HG02981 (cell line): ENCODE measurements at regions not wholly inside any gene's neighbourhood (a gene's known extent, or its start where the extent isn't known, plus 50 kb on each side); places are given as distances from the start of the nearest gene placed in this dataset.
"Not testable (repeated sequence)": the region's sequence is repeated elsewhere in the genome, so short reads cannot be mapped to it uniquely, and the experiment has no call there.

ENCODE experiments used
- ATAC-seq: cut with Tn5 transposase; IDR thresholded peaks from one replicate; pipeline ENCODE4 v1.9.1; 2021; ENCODE audit warnings: mild to moderate bottlenecking, moderate library complexity; ENCODE audit not compliant: unreplicated experiment

DNA sequence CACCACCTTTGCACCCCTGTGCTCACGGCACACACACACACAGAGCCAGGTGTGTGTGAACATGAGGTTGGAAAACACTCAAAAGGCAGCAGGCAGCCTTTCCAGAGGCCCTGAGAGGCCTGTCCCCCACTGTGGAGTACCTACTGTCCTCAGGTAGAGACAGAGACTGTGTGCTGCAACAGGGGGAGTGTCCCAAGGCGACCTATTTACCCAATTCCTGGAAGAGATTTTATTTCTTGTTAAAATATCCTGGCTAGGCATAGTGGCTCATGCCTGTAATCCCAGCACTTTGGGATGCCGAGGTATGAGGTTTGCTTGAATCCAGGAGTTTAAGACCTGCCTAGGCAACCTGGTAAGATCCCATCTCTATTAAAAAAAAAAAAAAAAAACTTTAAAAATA, 108.5 kb downstream of the COPRS start:
- ATAC-seq = no peak

DNA sequence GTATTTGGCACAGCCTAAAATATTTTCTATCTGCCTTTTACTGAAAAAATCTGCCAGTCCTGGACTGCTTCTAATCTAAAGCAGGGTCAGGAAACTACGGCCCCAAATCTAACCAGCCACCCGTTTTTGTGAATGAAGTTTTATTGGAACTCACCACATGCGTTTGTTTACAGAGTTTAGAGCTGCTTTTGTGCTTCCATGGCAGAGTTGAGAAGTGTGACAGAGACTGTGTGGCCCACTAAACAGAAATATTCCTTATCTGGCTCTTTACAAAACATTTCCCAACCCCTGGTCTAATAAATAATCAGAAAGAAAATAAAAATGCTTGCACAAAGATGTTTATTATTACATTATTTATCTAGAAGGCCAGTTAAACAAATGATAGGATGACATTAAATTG, 110.2 kb downstream of the COPRS start:
- no peak for ATAC-seq

DNA sequence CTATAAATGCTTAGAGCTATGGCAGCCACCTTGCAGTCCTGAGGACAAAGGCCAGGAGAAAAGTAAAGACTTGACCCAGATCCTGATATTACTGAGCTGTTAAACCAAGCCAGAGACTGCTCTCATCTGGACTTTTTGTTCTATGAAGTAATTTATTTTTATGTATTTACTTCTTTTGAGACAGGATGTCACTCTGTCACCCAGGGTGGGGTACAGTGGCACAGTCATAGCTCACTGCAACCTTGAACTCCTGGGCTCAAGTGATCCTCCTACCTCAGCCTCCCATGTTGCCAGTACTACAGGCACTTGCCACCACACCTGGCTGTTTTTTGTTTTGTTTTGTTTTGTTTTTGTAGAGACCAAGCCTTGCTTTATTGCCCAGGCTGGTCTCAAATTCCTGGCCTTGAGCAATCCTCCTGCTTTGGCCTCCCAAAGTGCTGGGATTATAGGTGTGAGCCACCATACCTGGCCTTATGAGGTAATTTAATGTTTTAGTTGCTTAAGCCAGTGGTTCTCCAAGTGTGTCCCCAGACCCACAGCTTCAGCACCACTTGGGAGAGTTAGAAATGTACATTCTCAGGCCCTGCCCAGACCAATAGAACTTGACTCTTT, 112.1 kb downstream of the COPRS start:
- no peak for ATAC-seq

DNA sequence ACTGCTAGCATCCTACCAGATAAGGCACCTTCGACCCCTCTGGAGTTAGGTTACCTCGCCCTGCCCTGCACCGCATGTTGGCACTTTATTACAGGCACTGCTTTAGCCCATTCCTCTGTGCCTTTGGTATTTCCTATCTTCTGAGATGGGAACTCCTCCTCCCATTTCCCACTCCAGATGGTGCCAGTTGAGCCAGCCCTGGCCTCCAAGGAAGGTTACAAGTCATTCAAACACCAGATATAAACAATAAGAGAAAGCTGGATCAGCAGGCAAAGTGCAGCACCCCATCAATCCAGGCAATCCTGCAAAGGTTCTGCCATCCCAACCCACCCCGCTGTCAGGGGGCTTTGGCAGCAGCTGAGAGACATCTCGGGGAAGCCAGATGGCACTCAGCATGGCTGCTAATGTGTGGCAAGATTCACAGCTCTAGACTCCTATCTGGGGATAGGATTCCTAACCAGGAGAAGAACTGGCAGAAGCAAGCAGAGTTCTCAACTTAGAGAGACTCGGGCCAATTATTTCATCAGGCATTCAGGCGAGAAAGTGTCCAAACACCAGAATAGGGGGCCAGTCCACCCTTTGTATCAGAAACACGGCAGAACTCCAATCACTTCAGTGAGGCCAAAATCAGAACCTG, 113.0 kb downstream of the COPRS start:
- no peak for ATAC-seq

DNA sequence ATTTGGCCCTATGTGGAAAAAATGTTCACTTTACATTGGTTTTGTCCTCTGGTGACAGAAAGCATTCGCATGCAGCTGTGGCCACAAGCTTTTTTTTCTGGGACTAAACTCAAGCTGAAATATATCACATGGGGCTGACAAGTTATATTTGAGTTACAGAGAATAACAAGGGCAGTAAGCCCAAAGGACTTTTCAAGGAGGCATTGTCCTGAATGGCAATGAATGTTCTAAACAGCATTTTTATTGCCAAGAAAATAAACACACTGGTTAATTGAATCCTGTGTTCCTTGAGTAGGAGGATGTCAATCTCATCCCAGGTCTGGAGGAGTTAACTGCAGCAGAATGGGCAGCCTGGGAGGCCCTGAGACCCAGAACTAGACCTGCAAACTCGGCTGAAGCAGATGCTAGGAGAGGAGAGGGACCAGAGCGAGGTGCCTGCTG, 114.5 kb downstream of the COPRS start:
- ATAC-seq = no peak

DNA sequence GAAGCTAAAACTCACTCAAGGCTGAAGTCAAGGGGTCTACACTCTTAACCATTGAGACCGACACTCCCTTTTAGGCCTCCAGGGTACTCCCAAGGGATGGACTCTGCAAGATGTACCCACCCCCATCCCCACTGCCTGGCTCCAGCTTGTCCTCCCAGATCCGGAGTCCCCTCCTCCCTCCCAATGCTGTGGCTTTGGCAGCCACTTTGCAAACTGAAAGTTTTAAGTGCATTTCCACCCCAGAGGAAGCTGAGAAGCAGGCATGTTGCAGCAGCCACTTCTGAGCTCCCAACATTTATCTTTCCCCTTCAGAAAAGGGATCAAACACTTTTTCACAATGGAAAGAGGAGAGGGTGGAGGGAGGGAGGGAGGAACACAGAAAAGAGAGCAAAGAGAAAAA, 115.2 kb downstream of the COPRS start:
- ATAC-seq = no peak

DNA sequence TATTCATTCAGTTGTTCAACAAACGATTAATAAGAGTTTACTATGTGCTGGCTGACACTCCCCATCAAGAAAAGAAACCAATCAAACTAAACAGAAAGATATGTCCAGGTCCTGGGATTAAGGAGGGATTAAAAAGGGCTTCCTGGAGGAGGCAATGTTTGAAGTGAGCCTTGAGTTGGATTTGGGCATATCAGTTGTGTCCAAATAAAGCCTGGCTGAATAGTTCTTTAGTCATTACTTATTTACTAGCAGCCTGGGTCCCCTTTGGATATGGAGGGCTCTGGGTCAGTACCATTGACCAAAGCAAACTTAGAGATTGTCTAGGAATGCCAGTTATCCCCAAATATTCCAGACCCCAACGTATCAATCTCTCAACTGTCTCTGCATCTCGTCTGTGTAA, 117.7 kb downstream of the COPRS start:
- ATAC-seq = no peak

DNA sequence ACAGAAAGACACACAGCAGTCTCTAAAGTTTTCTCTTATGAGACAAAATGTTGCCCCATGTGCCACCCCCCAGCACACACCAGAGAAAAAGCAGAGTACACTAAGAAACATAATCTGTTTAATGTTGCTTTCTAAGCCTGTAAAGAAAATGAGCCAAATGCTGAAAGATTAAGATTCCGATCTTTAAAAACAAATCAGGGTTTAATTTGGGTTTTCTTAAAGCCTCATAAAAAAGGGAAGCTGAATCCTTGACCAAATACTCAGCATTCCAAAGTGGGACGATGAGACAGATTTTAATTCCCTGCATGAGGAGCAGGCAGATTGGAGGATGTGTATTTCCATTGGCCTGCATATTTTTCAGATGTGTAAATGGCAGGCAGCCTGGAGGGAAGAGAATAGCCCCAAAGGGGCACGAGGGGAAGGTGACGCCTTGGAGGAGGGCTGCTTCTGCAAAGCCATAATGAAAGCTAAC, 118.4 kb downstream of the COPRS start:
- no peak for ATAC-seq

DNA sequence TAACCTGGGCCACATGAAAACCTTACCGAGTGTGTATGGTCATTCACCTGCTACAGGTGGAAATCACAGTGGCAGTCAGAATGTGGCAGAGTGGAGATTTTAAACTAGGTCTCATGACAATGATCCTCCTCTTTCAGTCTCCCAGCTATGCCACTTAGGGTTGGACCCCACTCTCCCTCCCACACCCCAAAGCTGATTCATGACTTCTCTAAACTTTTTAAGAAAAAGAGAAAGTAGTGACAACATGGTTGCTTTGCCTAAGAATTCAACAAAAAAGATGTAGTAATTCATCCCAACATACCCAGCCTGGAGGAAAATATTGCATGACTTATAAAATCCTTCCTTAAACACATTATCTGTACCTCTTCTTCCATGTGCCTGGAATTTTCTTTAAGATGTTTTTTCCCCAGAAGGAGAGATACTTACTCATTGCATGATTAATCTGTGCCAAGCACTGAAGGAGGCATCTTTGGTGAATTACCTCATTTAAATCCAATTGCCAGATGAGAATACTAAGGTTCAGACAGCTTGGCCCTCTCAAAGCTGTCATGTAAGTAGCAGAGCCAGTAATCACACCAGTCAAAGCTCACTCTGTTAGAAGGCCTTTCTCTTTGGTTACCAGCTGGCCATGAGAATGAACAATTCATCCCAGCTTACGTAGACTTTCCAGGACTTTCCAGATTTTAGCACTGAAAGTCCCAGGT, 119.9 kb downstream of the COPRS start:
- no peak for ATAC-seq

DNA sequence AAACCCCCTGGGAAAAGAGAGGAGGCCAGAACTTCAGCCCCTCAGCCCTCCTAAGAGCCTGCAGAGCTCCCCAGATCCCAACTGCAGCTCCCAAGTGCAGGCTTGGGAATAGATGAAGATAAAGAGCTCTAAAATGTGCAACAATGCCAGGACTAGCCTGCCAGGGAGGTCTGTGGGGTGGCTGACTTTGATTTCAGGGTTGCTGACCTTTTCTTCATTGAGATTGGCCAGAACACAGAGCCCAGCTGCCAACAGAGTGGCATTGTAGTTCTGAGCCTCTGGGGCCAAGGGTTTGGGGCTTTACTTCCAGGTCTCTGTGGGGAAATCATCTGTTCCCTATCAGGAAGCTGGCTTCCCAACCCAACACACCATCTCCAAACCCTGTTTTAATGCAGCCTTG, 120.6 kb downstream of the COPRS start:
- no peak for ATAC-seq

DNA sequence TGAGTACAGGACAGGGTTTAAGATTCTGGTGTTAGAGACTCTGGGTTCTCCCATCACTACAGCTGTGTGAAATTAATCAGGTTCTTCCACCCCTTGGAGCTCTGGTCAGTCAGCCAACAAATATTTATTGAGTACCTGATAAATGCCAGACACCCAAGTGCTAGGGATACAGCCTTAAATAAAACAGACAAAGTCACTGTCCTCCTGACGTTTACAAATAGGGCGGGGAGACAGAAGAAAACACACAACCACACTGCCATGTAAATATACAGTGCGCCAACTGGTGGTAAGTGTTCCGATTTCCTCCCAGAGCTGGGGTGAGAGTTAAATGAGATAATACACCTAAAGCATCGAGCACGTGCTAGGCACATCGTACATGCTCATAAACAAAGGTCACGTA, 121.0 kb downstream of the COPRS start:
- ATAC-seq = no peak

DNA sequence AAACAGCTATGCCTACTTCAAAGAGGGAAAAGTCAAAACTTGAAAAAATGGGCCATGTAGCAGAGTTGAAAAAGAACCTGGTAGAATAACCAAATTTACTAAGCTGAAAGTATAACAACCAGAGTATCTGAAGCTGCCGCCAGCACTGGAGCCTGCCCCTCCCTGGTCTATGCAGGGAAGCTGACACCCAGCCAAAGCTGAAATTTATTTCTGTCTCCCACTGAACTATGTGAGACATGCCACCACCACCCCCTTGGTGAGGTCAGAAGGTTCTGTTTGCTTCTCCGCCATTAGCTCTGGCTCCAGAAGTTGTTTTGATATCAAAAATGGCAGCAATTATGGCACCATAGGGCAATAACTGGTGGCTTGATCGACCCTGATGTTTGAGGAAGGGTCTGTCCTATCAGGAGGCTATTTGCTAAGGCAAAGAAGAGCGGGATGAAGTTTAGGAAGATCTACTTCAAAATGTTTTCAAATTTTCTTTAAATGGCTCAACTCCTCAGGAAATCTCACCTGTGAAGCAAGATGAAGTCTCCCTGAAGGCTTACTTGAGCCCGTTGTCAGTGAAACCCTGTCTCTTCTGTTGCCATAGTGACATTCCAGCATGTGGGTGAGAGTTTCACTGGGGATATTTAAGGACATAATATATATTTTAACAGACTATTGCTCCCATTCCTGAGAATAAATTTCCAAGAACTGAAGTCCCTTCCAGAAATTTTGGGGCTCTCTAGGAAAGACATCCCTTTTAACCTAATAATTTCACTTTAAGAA, 122.0 kb downstream of the COPRS start:
- ATAC-seq = no peak

DNA sequence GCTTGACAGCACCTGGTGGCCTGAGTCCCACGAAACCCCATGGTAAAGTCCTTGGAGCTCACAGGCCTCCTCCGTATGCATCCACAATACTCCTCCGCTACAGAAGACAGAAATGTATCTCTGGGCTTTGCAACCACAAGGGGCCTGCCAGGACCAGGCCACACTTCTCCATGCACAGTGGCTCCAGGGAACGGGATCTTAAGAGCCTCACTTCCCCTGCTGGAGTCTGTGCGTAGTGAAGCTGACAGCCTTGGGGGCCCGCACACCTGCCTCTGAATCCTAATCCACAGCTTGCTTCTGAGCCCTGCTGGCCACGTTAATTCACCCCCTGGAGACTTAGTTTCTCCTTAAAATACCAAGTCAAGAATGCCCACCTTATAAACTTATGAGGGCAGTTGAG, 125.7 kb downstream of the COPRS start:
- ATAC-seq = no peak

DNA sequence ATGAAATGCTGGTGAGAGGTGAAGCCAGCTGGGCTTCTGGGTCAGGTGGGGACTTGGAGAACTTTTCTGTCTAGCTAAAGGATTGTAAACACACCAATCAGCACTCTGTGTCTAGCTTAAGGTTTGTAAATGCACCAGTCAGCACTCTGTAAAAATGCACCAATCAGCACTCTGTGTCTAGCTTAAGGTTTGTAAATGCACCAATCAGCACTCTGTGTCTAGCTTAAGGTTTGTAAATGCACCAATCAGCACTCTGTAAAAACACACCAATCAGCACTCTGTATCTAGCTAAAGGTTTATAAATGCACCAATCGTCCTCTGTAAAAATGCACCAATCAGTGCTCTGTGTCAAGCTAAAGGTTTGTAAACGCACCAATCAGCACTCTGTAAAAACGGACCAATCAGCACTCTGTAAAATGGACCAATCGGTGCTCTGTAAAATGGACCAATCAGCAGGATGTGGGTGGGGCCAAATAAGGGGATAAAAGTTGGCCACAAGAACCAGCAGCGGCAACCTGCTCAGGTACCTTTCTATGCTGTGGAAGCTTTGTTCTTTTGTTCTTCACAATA, 127.4 kb downstream of the COPRS start:
- ATAC-seq = not testable (repeated sequence)

DNA sequence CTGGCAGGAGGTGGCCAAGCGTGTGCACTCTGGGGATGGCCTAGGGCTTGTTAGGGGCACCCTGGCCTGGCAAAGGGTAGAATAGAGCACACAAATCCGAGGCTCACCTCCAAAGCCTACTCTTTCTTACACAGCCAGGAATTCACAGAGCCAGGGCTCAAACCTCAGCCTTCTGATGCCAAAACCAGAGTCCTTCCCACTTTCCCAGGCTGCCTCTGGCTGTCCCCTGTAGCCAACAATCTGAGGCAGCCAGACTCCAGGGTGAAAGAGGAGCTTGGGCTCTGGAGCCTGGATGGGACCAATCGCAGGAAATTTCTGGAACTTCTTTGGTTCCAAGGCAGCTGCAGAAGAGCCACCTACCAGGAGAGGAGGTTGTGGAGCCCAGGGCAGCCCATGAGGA, 127.9 kb downstream of the COPRS start:
- no peak for ATAC-seq

DNA sequence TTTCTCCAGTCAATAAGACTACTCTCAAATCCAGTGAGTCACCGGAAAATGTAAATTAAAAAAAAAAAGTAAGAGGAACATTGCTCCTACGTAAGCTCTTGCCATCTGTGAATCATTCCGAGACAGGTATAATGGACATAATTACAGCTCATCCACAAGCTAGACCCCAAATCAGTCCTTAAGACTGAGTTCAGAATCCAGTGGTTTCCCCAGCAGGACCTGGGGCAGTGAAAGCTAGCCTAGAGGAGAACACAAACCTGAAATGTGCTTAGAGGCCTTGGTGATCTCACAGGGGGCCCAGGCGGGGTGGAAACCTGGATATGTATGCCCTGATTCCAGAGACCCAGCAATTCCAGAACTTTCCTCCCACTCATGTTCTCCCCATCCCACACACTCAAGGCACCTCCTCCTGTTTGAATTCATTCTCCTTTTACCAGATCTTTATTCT, 132.0 kb downstream of the COPRS start:
- ATAC-seq = no peak

DNA sequence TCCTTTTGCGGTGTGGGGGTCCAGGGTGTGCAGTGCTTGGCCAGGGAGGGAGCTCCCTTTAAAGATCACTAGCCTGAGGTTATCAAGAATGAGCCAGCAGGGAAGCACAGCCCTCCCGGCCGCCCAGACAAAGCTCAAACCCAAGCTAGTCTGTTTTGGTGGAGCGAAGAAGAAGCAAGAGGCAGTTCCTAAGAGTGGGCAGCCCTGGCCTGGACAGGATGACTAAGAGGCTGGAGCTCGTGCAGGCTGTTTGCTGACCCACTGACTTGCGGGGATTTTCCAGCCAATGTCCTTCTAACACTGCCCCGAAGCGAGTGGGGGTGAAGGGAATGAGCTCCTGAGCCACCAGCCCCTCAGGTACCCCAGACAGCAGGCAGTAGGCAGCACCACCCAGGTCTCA, 134.4 kb downstream of the COPRS start:
- no peak for ATAC-seq

DNA sequence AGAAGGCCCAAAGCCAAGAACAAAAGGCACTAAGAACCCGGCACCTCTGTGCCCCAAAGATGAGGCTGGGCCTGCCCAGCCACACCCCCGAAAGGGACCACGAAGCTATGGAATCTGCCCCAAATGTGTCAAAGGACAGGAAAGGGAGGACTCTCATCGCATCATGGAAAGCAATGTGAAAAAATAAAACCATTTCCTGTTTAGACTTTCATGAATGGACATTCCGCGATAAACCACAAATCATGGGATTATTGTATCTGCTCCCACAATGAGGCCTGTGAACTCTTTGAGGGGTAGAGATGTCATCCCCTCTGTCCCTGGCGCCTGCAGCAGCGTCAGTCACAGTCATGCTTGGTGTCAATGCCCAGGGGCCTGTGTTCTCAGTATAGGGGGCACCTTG, 135.0 kb downstream of the COPRS start:
- ATAC-seq = no peak

DNA sequence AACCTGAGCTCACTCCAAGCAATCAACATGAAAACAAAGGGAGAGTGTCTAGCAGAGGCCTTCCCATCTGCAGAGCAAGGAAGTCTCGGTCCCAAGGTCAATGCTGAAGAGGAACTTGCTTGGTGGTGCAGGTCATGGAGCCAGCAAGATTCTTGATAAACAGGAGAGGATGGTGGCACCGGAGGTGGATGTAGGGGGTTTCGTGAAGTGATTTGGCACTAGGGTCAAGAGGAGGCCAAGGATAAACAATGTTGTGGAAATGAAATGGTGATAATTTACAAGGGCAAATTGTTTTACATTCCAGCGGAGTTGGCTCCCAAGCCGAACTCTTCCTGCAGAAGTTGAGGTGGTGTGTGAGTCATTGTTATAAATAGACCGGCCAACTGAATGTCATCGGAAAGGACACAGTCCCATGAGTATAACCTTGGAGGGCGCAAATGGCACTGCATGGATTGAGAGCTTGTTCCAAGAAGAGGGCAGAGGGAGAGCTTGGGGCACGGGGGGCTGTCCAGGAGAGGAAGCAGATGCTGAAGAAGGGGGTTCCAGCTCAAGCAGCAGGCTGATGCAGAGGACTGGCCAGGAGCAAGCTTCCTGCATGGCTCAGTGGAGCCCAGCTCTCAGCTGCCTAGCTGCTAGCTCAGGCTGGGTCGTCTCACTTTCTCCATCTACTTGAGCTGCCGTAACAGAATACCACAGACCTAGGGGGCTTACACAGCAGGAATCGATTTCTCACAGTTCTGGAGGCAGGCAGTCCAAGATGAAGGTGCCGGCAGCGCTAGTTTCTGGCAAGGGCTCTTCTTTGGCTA, 136.6 kb downstream of the COPRS start:
- no peak for ATAC-seq

DNA sequence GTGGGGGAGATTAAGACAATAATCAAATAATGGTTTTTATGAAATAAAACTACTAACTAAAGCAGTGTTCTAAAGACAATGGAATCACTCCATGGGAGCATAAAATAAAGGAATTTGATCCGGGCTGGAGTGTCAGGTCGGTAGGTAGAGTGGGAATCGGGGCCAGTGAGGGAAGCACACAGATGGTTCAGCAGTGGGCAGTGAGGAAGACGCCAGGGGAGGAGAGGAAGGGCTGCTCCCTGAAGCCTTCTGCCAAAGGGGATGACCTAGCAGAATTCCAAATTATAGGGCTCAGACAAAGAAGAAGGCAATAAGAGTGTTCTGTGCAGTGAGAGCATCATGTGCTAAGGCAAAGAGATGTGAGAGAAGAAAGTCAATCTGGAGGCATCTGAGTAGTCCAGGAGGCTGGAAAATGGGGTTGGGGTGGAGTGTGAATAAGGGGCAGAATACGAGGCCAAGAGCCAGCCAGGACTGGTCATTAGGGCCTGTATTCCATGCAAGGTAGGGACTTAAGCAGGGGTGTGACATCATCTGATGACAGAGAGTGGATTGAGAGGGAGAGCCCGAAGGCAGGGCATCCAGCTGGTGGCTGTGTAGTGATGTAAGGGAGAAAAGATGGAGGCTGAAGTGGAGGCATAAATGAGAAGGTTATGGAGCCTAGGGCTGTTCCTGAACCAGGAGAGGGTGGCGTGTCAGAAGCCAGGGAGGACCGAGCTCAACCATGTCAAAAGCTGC, 137.6 kb downstream of the COPRS start:
- no peak for ATAC-seq
